OCI-LY1 (cell line): ENCODE measurements at regions not wholly inside any gene's neighbourhood (a gene's known extent, or its start where the extent isn't known, plus 50 kb on each side); places are given as distances from the start of the nearest gene placed in this dataset.

Source experiments
- H2AFZ ChIP-seq: fragments of 200-600 bp; sonication (generic), shearing (Covaris generic); 2 replicates; pipeline ENCODE4 v1.6.0; 2014; ENCODE audit warnings: antibody characterized with exemption, mild to moderate bottlenecking, low read length
- H3F3A ChIP-seq: fragments of 200-600 bp; sonication (generic), shearing (Covaris generic); 2 replicates; pipeline ENCODE4 v1.6.0; 2014; ENCODE audit warnings: mild to moderate bottlenecking, antibody characterized with exemption, low read length, moderate library complexity; ENCODE audit not compliant: insufficient read depth
- H3K27ac ChIP-seq: fragments of 200-600 bp; sonication (generic); 2 replicates; pipeline ENCODE4 v1.5.1; 2014; ENCODE audit warnings: low read length, mixed run types, mild to moderate bottlenecking, low read depth; ENCODE audit not compliant: poor library complexity, severe bottlenecking
- H3K27me3 ChIP-seq: fragments of 200-600 bp; sonication (generic); 2 replicates; pipeline ENCODE4 v1.6.0; 2014; ENCODE audit warnings: antibody characterized with exemption, mild to moderate bottlenecking, low read length, moderate library complexity; ENCODE audit not compliant: insufficient read depth
- H3K36me3 ChIP-seq: fragments of 200-600 bp; sonication (generic); 2 replicates; pipeline ENCODE4 v1.6.1; 2014; ENCODE audit warnings: mild to moderate bottlenecking, antibody characterized with exemption, low read length, moderate library complexity, mixed read lengths; ENCODE audit not compliant: insufficient read depth
- H3K4me1 ChIP-seq: fragments of 200-600 bp; sonication (generic); 2 replicates; pipeline ENCODE4 v1.5.1; 2014; ENCODE audit warnings: mild to moderate bottlenecking, low read length, moderate library complexity; ENCODE audit not compliant: insufficient read depth, severe bottlenecking
- H3K4me2 ChIP-seq: fragments of 200-600 bp; sonication (generic), shearing (Covaris generic); 2 replicates; pipeline ENCODE4 v1.6.1; 2014; ENCODE audit warnings: low read length
- H3K4me3 ChIP-seq: fragments of 200-600 bp; sonication (generic); 2 replicates; pipeline ENCODE4 v1.5.1; 2014; ENCODE audit warnings: low read length, low read depth, mild to moderate bottlenecking, mixed read lengths; ENCODE audit not compliant: poor library complexity, severe bottlenecking
- H3K79me2 ChIP-seq: fragments of 200-600 bp; shearing (Covaris generic); 2 replicates; pipeline ENCODE4 v1.6.1; 2016; ENCODE audit warnings: mixed run types, low read length, mixed read lengths; ENCODE audit not compliant: insufficient read depth
- H3K9ac ChIP-seq: fragments of 200-600 bp; sonication (generic), shearing (Covaris generic); 2 replicates; pipeline ENCODE4 v1.6.1; 2014; ENCODE audit warnings: mild to moderate bottlenecking, low read length, mixed read lengths
- H3K9me2 ChIP-seq: fragments of 200-600 bp; sonication (generic), shearing (Covaris generic); 2 replicates; pipeline ENCODE4 v1.6.1; 2014; ENCODE audit warnings: low read depth, mild to moderate bottlenecking, low read length, mixed read lengths
- H3K9me3 ChIP-seq: fragments of 200-600 bp; shearing (Covaris generic); 2 replicates; pipeline ENCODE4 v1.6.1; 2014; ENCODE audit warnings: low read length, mixed read lengths
- H4K20me1 ChIP-seq: fragments of 200-600 bp; sonication (generic), shearing (Covaris generic); 2 replicates; pipeline ENCODE4 v1.6.0; 2016; ENCODE audit warnings: mild to moderate bottlenecking, low read length; ENCODE audit not compliant: insufficient read depth
- EZH2 ChIP-seq: fragments of 200-600 bp; sonication (generic), shearing (Covaris generic); IDR thresholded peaks from 2 replicates; pipeline ENCODE4 v1.8.0; 2017; ENCODE audit warnings: borderline replicate concordance, mixed run types, mild to moderate bottlenecking, antibody characterized with exemption, low read length, moderate library complexity, mixed read lengths
- TF ChIP-seq, protein P1 (sequence below): fragments of 200-600 bp; sonication (generic), shearing (Covaris generic); IDR thresholded peaks from 2 replicates; pipeline ENCODE4 v1.5.1; 2017; ENCODE audit warnings: mild to moderate bottlenecking, antibody characterized with exemption, low read length, moderate library complexity, mixed read lengths

DNA sequence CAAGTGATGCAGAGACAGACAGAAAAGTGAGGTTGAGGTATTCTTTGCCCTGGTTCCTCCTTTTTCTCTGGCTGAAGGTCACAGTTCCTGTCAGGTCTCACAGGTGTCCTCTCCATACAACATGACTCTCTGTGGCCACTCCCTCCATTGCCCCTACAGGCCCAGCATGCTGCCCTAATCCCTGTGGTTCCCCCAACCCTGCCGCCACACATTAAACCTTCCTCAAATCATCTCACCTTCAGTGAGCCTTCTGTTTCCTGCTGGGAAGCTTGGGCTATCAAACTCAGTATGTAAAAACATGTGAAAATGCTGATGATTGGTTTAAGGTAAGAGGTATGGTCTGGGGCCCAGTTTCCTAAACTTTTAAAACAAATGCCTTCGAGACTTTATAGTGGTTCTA is 159.0 kb upstream of the E2F7 start:
- TF ChIP-seq, protein P1, sequence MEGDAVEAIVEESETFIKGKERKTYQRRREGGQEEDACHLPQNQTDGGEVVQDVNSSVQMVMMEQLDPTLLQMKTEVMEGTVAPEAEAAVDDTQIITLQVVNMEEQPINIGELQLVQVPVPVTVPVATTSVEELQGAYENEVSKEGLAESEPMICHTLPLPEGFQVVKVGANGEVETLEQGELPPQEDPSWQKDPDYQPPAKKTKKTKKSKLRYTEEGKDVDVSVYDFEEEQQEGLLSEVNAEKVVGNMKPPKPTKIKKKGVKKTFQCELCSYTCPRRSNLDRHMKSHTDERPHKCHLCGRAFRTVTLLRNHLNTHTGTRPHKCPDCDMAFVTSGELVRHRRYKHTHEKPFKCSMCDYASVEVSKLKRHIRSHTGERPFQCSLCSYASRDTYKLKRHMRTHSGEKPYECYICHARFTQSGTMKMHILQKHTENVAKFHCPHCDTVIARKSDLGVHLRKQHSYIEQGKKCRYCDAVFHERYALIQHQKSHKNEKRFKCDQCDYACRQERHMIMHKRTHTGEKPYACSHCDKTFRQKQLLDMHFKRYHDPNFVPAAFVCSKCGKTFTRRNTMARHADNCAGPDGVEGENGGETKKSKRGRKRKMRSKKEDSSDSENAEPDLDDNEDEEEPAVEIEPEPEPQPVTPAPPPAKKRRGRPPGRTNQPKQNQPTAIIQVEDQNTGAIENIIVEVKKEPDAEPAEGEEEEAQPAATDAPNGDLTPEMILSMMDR = no peak
- TF ChIP-seq EZH2 = no peak

DNA sequence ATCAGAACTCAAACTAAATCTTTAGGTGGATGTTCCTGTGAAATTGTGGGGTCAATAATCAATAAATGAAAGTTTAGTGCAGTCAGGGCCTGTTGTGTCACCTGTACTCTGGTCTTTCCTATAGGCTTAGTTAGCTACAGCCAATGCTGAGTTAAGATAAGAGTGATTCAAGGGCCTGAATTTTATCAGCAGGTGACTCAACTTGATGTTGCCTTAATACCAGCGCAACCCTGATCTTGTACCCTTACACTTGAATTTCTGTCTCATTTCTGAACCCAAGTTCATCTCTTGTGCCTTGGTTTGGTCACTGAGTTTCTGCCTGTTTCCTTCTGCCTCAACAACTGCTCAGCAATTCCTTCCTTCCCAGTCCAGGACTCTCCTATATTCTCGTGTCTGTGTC is 157.0 kb upstream of the E2F7 start:
- no peaks in the 10 kb centered on the region for H3K27me3 ChIP-seq
- no peak overlapping the region for H2AFZ ChIP-seq
- H3K9me3 ChIP-seq = no peaks in the 10 kb centered on the region
- no peak overlapping the region for H3K9ac ChIP-seq
- H3K36me3 ChIP-seq = no peaks in the 10 kb centered on the region
- no peak overlapping the region for H3K27ac ChIP-seq
- no peaks in the 10 kb centered on the region for H3K4me1 ChIP-seq
- H3K79me2 ChIP-seq = no peaks in the 10 kb centered on the region
- no peak overlapping the region for H3K4me3 ChIP-seq
- H3K9me2 ChIP-seq = no peaks in the 10 kb centered on the region
- no peaks in the 10 kb centered on the region for H4K20me1 ChIP-seq
- H3K4me2 ChIP-seq = no peak overlapping the region
- H3F3A ChIP-seq = no peaks in the 10 kb centered on the region
- TF ChIP-seq, protein P1 = no peak
- no peak for TF ChIP-seq EZH2

More for the DNA sequence above, 159.0 kb upstream of the E2F7 start:
- Histone ChIP-seq H3K27me3 (no peaks in the 10 kb centered on the region), H3F3A (no peaks in the 10 kb centered on the region), H3K4me2 (no peak overlapping the region), H3K4me1 (no peaks in the 10 kb centered on the region), H4K20me1 (no peaks in the 10 kb centered on the region), H3K36me3 (no peaks in the 10 kb centered on the region), H3K4me3 (no peak overlapping the region), H3K9me2 (no peaks in the 10 kb centered on the region), H3K79me2 (no peaks in the 10 kb centered on the region), H3K9ac (no peak overlapping the region), H2AFZ (no peak overlapping the region), H3K9me3 (no peaks in the 10 kb centered on the region), H3K27ac (no peak overlapping the region)

DNA sequence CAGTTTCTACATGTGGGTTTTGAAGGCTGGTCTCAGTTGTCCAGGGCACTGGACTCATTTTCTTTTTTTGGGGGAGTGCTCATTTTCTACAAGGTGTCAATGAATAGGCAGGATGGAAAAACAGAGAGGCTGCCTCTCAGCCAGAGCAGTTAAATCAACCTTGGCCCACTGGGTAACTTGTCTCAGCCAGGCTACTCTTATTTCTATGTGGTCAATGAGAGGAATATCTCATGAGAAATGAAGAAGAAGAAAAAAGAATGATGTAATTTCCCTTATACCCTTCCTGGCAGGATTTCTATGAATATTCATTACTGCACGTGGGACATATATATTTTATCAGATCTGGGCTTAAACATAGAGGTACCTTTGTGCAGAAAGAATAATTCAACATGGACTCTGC is 155.2 kb upstream of the E2F7 start:
- H2AFZ ChIP-seq = no peak overlapping the region
- H3K36me3 ChIP-seq = no peaks in the 10 kb centered on the region
- H3K9me2 ChIP-seq = no peaks in the 10 kb centered on the region
- no peaks in the 10 kb centered on the region for H4K20me1 ChIP-seq
- H3K79me2 ChIP-seq = no peaks in the 10 kb centered on the region
- no peak overlapping the region for H3K9ac ChIP-seq
- H3K4me3 ChIP-seq = no peak overlapping the region
- H3K9me3 ChIP-seq = no peaks in the 10 kb centered on the region
- TF ChIP-seq EZH2 = no peak
- TF ChIP-seq, protein P1 = no peak
- no peaks in the 10 kb centered on the region for H3F3A ChIP-seq
- no peaks in the 10 kb centered on the region for H3K4me1 ChIP-seq
- H3K27me3 ChIP-seq = no peaks in the 10 kb centered on the region
- H3K27ac ChIP-seq = no peak overlapping the region
- H3K4me2 ChIP-seq = no peak overlapping the region
